ENCODE measurements at regions not wholly inside any gene's neighbourhood (a gene's known extent, or its start where the extent isn't known, plus 50 kb on each side); places are given as distances from the start of the nearest gene placed in this dataset.

DNA sequence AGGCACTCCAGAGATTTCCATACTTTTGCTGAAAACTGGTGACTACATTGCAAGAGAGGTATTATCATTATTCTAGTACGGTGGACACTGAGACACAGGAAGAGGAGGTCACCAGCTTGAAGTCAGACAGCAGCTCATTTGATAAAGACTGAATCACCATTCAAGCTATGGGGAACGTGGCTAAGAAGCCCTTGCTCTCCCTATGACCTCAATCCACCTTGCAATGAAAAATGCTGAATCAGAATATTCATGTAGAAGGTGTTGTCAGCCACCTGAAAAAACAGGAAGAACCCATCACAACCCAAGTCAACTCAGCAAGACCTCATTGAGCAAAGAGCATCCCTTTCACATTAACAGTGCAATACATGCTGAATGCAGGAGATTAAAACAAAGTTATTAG, 59.0 kb upstream of the FGGY start:
- no peak for TF ChIP-seq ZNF263 (CRISPR knock-in tag; IDR thresholded peaks at IDR 0.05; ENCODE audit: borderline replicate concordance)
- TF ChIP-seq, protein P1, sequence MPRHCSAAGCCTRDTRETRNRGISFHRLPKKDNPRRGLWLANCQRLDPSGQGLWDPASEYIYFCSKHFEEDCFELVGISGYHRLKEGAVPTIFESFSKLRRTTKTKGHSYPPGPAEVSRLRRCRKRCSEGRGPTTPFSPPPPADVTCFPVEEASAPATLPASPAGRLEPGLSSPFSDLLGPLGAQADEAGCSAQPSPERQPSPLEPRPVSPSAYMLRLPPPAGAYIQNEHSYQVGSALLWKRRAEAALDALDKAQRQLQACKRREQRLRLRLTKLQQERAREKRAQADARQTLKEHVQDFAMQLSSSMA (CRISPR knock-in tag; IDR thresholded peaks at IDR 0.05): no peak
- TF ChIP-seq MYC (IDR thresholded peaks at IDR 0.05; ENCODE audit: low read depth, low read length): no peak
- no peak for TF ChIP-seq MYC (CRISPR knock-in tag; IDR thresholded peaks at IDR 0.05; ENCODE audit: borderline replicate concordance, low read depth)
- TF ChIP-seq SPI1 (IDR thresholded peaks at IDR 0.05; ENCODE audit: borderline replicate concordance, low read depth, low read length): no peak
- TF ChIP-seq DDX20 (tag; IDR thresholded peaks at IDR 0.05; ENCODE audit: low read depth): no peak
- TF ChIP-seq MECOM (CRISPR knock-in tag; IDR thresholded peaks at IDR 0.05): no peak
- TF ChIP-seq E2F8 (IDR thresholded peaks at IDR 0.05; ENCODE audit: low read depth, partially characterized antibody): no peak
